Left ventricle myocardium inferior (tissue), 1 donor: ENCODE measurements at regions not wholly inside any gene's neighbourhood (a gene's known extent, or its start where the extent isn't known, plus 50 kb on each side); places are given as distances from the start of the nearest gene placed in this dataset.

Experiments
- DNase-seq: peaks from one replicate; pipeline ENCODE4 v3.0.0-alpha.2; 2020
- H3K27ac ChIP-seq: fragments of 200-600 bp; replicated peaks from 2 replicates; pipeline ENCODE4 v1.8.0; 2021
- H3K27me3 ChIP-seq: fragments of 200-600 bp; 2 replicates; pipeline ENCODE4 v1.8.0; 2021; ENCODE audit warnings: low read depth
- H3K36me3 ChIP-seq: fragments of 200-600 bp; 2 replicates; pipeline ENCODE4 v1.8.0; 2021
- H3K4me1 ChIP-seq: fragments of 200-600 bp; 2 replicates; pipeline ENCODE4 v1.8.0; 2021
- H3K4me3 ChIP-seq: fragments of 200-600 bp; 2 replicates; pipeline ENCODE4 v1.8.0; 2021; ENCODE audit warnings: mild to moderate bottlenecking, moderate library complexity
- H3K9me3 ChIP-seq: fragments of 200-600 bp; replicated peaks from 2 replicates; pipeline ENCODE4 v1.8.0; 2021
- intact Hi-C: fragments of 100-400 bp; cut with micrococcal nuclease; formaldehyde crosslinking; loops from one replicate; pipeline ENCODE4 v1.11.0; 2022
- TF ChIP-seq, protein P1 (sequence below): fragments of 200-600 bp; IDR thresholded peaks from 2 replicates; pipeline ENCODE4 v1.8.0; 2021; ENCODE audit warnings: antibody characterized with exemption, mild to moderate bottlenecking, borderline replicate concordance
- donor health status: DM: no; HTN: yes; CAD: no; lungs with severe emphysema.

DNA sequence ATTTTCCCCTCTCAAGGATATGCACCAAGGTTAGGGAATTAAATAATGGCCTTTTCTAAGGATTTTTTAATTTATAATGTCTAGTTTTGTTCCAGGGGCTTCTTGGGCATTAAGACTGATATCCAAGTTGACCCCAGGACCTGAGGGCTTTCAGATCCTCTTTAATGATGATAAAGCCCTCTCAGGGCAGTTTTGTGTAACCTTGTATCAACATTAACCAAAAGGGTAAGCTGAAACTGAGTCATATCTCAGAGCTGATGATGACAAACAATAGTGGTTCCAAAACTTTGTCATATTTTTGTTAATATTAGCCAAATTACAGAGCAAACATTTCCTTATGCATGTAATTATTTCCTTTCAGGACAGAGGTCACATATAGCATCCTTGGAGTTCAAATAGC, 309.4 kb upstream of the MAN1A1 start:
- Histone ChIP-seq H3K9me3 (no peaks in the 10 kb centered on the region), H3K27me3 (no peaks in the 10 kb centered on the region), H3K4me3 (no peak overlapping the region), H3K36me3 (no peaks in the 10 kb centered on the region), H3K4me1 (no peaks in the 10 kb centered on the region), H3K27ac (no peak overlapping the region)
- DNase-seq, result no peak
- TF ChIP-seq, protein P1, sequence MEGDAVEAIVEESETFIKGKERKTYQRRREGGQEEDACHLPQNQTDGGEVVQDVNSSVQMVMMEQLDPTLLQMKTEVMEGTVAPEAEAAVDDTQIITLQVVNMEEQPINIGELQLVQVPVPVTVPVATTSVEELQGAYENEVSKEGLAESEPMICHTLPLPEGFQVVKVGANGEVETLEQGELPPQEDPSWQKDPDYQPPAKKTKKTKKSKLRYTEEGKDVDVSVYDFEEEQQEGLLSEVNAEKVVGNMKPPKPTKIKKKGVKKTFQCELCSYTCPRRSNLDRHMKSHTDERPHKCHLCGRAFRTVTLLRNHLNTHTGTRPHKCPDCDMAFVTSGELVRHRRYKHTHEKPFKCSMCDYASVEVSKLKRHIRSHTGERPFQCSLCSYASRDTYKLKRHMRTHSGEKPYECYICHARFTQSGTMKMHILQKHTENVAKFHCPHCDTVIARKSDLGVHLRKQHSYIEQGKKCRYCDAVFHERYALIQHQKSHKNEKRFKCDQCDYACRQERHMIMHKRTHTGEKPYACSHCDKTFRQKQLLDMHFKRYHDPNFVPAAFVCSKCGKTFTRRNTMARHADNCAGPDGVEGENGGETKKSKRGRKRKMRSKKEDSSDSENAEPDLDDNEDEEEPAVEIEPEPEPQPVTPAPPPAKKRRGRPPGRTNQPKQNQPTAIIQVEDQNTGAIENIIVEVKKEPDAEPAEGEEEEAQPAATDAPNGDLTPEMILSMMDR, result no peak
- intact Hi-C loops, result no loop called here

DNA sequence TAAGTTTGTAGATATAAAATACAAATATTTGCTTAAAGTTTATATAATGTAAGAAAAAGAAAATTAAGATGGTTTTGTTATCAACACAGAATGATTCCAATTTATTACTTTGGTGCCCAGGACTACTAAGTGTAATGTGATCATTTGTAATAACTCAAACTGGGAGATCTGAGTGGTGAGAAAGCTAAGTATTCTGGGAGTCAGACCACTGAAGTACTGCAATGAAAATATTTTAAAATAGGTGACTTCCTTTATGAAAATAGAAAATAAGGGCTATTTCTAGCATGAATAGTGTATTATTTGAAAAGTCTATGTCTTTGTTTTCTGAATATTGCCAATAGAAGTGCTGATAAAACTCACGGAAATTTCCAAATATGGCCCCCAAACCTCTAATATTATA, 305.6 kb upstream of the MAN1A1 start:
- Histone ChIP-seq H3K4me3 (no peak overlapping the region), H3K27me3 (no peaks in the 10 kb centered on the region), H3K27ac (no peak overlapping the region), H3K36me3 (no peaks in the 10 kb centered on the region), H3K4me1 (no peaks in the 10 kb centered on the region), H3K9me3 (no peaks in the 10 kb centered on the region)
- intact Hi-C loops, result no loop called here
- TF ChIP-seq, protein P1, result no peak
- DNase-seq, result no peak

DNA sequence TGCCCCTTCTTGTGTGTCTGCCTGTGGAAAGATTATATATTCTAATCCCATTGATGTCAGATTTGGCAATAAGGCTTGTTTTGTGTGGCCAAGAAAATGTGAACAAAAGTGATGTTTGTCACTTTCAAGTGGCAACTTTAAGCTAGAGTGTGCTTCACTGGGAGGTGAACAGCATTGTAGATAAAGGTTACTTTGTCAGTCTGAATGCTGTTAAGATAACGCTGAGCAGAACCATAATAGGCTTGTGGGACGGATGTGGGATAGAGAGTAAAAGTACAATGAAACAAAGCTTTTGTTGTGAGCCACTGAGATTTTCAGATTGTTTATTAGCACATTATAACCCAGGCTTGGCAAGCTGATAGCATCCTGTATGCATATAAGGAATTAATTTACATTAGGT, 303.8 kb upstream of the MAN1A1 start:
- Histone ChIP-seq H3K9me3 (no peaks in the 10 kb centered on the region), H3K4me1 (no peaks in the 10 kb centered on the region), H3K36me3 (no peaks in the 10 kb centered on the region), H3K4me3 (no peak overlapping the region), H3K27ac (no peak overlapping the region), H3K27me3 (no peaks in the 10 kb centered on the region)
- DNase-seq, result no peak
- TF ChIP-seq, protein P1, result no peak
- intact Hi-C loops, result no loop called here

DNA sequence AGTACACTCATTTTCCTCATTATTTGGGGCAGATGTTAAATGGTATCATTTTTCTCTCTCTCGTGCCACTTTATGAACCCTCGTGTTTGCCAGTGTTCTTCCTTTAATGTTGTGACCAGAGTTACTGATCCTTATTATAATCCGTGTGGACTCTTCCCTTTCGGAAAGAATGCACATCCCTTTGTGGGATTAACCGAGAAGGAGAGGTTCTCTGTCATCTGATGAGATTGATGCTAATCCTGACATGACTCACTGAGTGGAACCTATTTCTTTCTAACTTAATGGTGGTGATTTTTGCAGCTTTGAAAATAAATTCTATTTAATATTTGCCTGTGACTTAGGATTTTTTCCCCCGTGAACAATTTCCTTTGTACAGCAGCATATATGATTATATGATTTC, 300.0 kb upstream of the MAN1A1 start:
- no peak for DNase-seq
- no peaks in the 10 kb centered on the region for H3K4me1 ChIP-seq
- no peaks in the 10 kb centered on the region for H3K27me3 ChIP-seq
- TF ChIP-seq, protein P1, result no peak
- H3K36me3 ChIP-seq, result no peaks in the 10 kb centered on the region
- intact Hi-C loops, result no loop called here
- no peak overlapping the region for H3K4me3 ChIP-seq
- no peak overlapping the region for H3K27ac ChIP-seq
- H3K9me3 ChIP-seq, result no peaks in the 10 kb centered on the region

DNA sequence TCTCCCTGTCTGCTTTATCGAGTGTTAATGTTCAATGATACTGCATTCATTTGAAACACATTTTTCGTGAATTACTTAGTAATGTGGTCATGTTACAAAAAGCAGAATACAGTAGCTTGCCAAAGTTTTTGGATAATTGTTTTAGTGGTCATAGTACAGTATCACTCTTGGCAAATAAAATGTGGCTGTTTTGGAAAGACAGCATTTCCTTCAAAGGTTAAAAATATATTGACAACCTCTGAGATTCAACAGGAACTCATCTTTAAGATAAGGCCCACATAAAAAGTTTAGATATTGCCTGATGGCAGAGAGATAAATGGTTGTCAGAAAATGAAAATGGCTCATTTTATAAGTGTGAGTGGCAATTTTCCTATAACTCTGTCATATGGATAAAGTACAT, 297.7 kb upstream of the MAN1A1 start:
- no peak overlapping the region for H3K27ac ChIP-seq
- no peak for DNase-seq
- no peak overlapping the region for H3K4me3 ChIP-seq
- TF ChIP-seq, protein P1, result no peak
- no peaks in the 10 kb centered on the region for H3K4me1 ChIP-seq
- no peaks in the 10 kb centered on the region for H3K9me3 ChIP-seq
- no peaks in the 10 kb centered on the region for H3K27me3 ChIP-seq
- no peaks in the 10 kb centered on the region for H3K36me3 ChIP-seq
- intact Hi-C loops, result no loop called here

DNA sequence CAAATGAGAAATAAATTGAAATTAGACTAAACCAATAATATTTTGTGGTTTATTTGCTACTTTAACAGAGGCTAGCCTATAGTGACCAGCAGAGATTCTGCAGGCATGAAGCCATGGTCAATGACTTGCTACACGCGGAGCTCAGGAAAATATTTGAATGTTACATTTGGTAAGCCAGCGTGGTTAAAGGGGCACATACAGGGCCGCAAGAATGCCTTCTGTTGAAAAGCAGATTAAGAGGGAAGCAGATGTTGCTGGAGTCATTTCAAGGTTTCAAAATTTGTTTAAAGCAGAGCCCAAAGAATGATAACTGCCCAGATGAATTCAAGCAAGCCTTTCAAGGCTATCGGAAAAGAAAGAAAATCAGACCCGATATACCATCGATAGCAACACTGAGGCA, 294.3 kb upstream of the MAN1A1 start:
- Histone ChIP-seq H3K4me3 (no peak overlapping the region), H3K27ac (no peak overlapping the region), H3K36me3 (no peaks in the 10 kb centered on the region), H3K4me1 (no peaks in the 10 kb centered on the region), H3K27me3 (no peaks in the 10 kb centered on the region), H3K9me3 (no peaks in the 10 kb centered on the region)
- DNase-seq, result no peak
- intact Hi-C loops, result no loop called here
- TF ChIP-seq, protein P1, result no peak
